PFSK-1 (cell line): ENCODE measurements at regions not wholly inside any gene's neighbourhood (a gene's known extent, or its start where the extent isn't known, plus 50 kb on each side); places are given as distances from the start of the nearest gene placed in this dataset.

Experiments used
- POLR2AphosphoS5 ChIP-seq: IDR thresholded peaks from 2 replicates; pipeline ENCODE4 v1.6.1; 2012; ENCODE audit warnings: low read depth, mild to moderate bottlenecking, control low read depth, low read length, moderate library complexity
- SIN3A ChIP-seq: IDR thresholded peaks from 2 replicates; pipeline ENCODE4 v1.6.1; 2012; ENCODE audit warnings: mild to moderate bottlenecking, low read length, moderate library complexity, borderline replicate concordance; ENCODE audit not compliant: insufficient read depth
- TF ChIP-seq, protein P1 (sequence below), 2 experiments: IDR thresholded peaks; 2 replicates each; pipeline versions ENCODE4 v1.6.1 to v1.8.0; 2011 to 2012; ENCODE audit warnings: low read depth in 2 of 2, low read length in 2 of 2, control low read depth in 1 of 2, inconsistent platforms in 1 of 2, mild to moderate bottlenecking in 1 of 2, moderate library complexity in 1 of 2; ENCODE audit not compliant: insufficient read depth in 1 of 2

DNA sequence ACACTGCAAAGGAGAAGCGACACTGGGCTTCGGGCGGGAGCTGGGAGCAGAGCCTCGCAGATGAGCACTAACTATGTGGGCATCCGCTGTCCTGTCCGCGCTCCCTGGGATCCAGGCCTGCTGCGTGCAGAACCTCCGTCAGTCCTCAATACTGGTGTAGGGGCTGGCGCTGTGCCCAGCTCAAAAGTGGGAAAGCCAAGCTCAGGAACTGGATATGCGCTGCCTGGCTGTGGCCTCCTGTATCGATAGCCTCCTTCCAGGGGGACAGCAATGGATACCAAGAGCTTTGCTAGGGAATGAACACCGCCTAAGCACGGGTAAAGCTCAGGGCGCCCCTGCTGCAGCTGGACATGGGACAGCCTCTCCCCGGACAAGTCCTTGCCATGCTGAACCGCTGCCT, 270.4 kb downstream of the NSG2 start:
- TF ChIP-seq SIN3A (no peak), POLR2AphosphoS5 (no peak)
- TF ChIP-seq, protein P1, sequence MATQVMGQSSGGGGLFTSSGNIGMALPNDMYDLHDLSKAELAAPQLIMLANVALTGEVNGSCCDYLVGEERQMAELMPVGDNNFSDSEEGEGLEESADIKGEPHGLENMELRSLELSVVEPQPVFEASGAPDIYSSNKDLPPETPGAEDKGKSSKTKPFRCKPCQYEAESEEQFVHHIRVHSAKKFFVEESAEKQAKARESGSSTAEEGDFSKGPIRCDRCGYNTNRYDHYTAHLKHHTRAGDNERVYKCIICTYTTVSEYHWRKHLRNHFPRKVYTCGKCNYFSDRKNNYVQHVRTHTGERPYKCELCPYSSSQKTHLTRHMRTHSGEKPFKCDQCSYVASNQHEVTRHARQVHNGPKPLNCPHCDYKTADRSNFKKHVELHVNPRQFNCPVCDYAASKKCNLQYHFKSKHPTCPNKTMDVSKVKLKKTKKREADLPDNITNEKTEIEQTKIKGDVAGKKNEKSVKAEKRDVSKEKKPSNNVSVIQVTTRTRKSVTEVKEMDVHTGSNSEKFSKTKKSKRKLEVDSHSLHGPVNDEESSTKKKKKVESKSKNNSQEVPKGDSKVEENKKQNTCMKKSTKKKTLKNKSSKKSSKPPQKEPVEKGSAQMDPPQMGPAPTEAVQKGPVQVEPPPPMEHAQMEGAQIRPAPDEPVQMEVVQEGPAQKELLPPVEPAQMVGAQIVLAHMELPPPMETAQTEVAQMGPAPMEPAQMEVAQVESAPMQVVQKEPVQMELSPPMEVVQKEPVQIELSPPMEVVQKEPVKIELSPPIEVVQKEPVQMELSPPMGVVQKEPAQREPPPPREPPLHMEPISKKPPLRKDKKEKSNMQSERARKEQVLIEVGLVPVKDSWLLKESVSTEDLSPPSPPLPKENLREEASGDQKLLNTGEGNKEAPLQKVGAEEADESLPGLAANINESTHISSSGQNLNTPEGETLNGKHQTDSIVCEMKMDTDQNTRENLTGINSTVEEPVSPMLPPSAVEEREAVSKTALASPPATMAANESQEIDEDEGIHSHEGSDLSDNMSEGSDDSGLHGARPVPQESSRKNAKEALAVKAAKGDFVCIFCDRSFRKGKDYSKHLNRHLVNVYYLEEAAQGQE (IDR thresholded peaks at IDR 0.05; ENCODE audit: insufficient read depth in 1 of 2, low read depth in 2 of 2, low read length in 2 of 2) = no peak
